Prostate gland (tissue), 2 donors: ENCODE measurements at regions not wholly inside any gene's neighbourhood (a gene's known extent, or its start where the extent isn't known, plus 50 kb on each side); places are given as distances from the start of the nearest gene placed in this dataset.

Source experiments
- DNase-seq: peaks from one replicate; pipeline ENCODE4 v3.0.0-alpha.2; 2019; ENCODE audit warnings: low spot score
- H3K27ac ChIP-seq, 2 donors: fragments of 200-600 bp; sonication (generic); 2 replicates each; pipeline ENCODE4 v1.5.1; 2017 to 2019
- H3K27me3 ChIP-seq: fragments of 200-600 bp; sonication (generic); replicated peaks from 2 replicates; pipeline ENCODE4 v1.5.1; 2019; ENCODE audit not compliant: insufficient read depth
- H3K36me3 ChIP-seq, 2 donors: fragments of 200-600 bp; sonication (generic); 1 replicate in 1 of 2; 2 replicates in 1 of 2; pipeline versions ENCODE4 v1.5.1 to v1.8.1; 2017 to 2019
- H3K4me1 ChIP-seq: fragments of 200-600 bp; sonication (generic); replicated peaks from 2 replicates; pipeline ENCODE4 v1.5.1; 2019
- H3K4me3 ChIP-seq, 2 donors: fragments of 200-600 bp; sonication (generic); 2 replicates each; pipeline ENCODE4 v1.5.1; 2017 to 2019
- H3K9me3 ChIP-seq: fragments of 200-600 bp; sonication (generic); 2 replicates; pipeline ENCODE4 v1.5.1; 2017
- POLR2A ChIP-seq: fragments of 450-650 bp; IDR thresholded peaks from one replicate; pipeline ENCODE4 v1.6.1; 2016; ENCODE audit warnings: antibody characterized with exemption, mild to moderate bottlenecking
- POLR2AphosphoS5 ChIP-seq: sonication (generic); formaldehyde crosslinking; IDR thresholded peaks from one replicate; pipeline ENCODE4 v1.6.1; 2017; ENCODE audit warnings: antibody characterized with exemption
- WGBS: methylation state at CpG from one replicate; pipeline ENCODE4 v1.1.5; 2018; 5-methylcytosine and 5-hydroxymethylcytosine counted together
- intact Hi-C: fragments of 100-400 bp; cut with DNase I; formaldehyde crosslinking; loops from one replicate; pipeline ENCODE4 v1.14.2; 2022
- TF ChIP-seq, protein P1 (sequence below), 4 experiments: fragments of 200-600 bp in 2 of 4; fragments of 450-650 bp in 2 of 4; sonication (generic) in 2 of 4; IDR thresholded peaks; 1 replicate in 3 of 4; 2 replicates in 1 of 4; pipeline ENCODE4 v1.5.1; 2016 to 2019; ENCODE audit warnings: antibody characterized with exemption in 4 of 4, mild to moderate bottlenecking in 2 of 4, moderate library complexity in 2 of 4

DNA sequence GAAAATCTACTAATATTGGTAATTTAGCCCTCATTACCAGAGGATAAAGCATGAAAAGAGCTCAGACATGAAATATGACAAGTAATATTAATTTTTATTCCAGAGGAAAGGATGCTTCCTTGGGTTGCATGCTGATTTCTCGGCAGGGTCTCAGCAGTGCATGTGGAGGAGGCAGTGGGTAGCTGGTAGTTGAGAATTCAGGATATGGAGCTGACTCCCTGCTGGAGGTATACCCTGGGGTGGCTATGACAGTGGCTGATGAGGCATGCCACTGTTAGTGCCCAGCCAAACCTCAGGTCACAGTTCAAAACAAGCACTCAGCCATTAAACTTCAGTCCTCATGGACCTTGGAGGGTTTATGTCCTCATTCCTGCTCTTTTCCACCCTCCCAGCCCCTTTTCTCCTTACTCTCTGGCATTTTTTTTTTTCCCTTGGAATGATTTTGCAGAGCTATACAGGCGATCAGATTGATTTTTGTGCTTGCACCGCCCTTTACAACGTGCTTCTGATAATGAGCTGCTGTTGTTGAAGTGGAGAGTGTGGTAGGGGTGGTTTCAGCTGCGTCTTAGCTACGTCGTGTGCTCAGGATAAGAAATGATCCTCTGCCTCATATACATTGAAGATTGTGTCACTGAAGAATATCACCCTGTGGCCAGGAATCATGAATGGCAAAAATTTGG lies 761.9 kb upstream of the MMS22L start:
- Histone ChIP-seq H3K4me1 (no peaks in the 10 kb centered on the region), H3K27ac (no peak overlapping the region), H3K36me3 (no peaks in the 10 kb centered on the region), H3K9me3 (no peaks in the 10 kb centered on the region), H3K4me3 (no peak overlapping the region), H3K27me3 (no peaks in the 10 kb centered on the region)
- 34% methylated on average over 7 of the region's 7 CpGs for WGBS
- no peak for DNase-seq
- intact Hi-C loops: no loop called here
- TF ChIP-seq POLR2AphosphoS5 (no peak), POLR2A (no peak)
- TF ChIP-seq, protein P1, sequence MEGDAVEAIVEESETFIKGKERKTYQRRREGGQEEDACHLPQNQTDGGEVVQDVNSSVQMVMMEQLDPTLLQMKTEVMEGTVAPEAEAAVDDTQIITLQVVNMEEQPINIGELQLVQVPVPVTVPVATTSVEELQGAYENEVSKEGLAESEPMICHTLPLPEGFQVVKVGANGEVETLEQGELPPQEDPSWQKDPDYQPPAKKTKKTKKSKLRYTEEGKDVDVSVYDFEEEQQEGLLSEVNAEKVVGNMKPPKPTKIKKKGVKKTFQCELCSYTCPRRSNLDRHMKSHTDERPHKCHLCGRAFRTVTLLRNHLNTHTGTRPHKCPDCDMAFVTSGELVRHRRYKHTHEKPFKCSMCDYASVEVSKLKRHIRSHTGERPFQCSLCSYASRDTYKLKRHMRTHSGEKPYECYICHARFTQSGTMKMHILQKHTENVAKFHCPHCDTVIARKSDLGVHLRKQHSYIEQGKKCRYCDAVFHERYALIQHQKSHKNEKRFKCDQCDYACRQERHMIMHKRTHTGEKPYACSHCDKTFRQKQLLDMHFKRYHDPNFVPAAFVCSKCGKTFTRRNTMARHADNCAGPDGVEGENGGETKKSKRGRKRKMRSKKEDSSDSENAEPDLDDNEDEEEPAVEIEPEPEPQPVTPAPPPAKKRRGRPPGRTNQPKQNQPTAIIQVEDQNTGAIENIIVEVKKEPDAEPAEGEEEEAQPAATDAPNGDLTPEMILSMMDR (IDR thresholded peaks at IDR 0.05): no peak

DNA sequence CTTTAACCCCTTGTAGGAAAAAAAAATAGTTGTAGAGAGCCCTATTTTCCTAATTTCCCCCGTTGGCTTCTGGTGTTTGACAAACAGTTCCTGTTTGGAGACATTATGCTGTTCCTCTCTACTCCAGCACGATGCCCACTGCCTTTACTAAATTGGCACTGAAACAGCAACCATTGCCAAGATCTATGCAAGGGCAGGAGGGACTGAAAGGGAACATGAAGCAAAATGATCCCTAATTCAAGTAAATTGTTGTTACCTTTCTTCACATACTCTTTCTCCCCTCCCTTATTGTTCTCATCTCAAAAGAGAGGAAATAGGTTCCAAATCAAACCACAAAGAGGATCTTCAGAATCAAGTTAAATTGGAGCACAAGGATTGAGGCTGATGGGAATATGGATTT lies 764.1 kb upstream of the MMS22L start:
- Histone ChIP-seq H3K27me3 (no peaks in the 10 kb centered on the region), H3K27ac (no peak overlapping the region), H3K36me3 (no peaks in the 10 kb centered on the region), H3K9me3 (no peaks in the 10 kb centered on the region), H3K4me3 (no peak overlapping the region), H3K4me1 (no peaks in the 10 kb centered on the region)
- 49% methylated on average over 2 of the region's 2 CpGs for WGBS
- no peak for DNase-seq
- TF ChIP-seq, protein P1 (IDR thresholded peaks at IDR 0.05): no peak
- TF ChIP-seq POLR2A (no peak), POLR2AphosphoS5 (no peak)
- intact Hi-C loops: no loop called here

DNA sequence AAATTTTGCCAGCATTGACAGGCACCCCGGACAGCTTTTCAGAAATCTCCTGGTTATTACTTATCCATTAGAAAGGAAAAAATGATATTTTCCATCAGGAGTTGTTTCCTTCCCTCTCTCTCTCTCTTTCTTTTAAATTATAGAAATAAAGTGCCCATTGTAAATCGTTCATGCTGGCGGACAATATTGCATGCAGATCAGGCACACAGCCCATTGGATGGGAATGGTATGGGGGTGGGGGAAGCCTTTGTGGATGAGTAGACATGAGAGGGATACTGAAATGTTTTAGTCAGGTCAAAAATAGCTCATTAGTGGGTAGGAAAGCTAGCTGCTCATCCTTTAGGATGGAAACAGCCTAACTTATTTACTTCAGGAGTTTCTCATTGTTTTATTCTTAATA lies 764.9 kb upstream of the MMS22L start:
- no peak for TF ChIP-seq POLR2AphosphoS5
- TF ChIP-seq, protein P1 (IDR thresholded peaks at IDR 0.05): no peak
- no peaks in the 10 kb centered on the region for H3K27me3 ChIP-seq
- WGBS: 84% methylated on average over 3 of the region's 3 CpGs
- H3K9me3 ChIP-seq: no peaks in the 10 kb centered on the region
- no peak overlapping the region for H3K4me3 ChIP-seq
- no peaks in the 10 kb centered on the region for H3K36me3 ChIP-seq
- intact Hi-C loops: no loop called here
- H3K4me1 ChIP-seq: no peaks in the 10 kb centered on the region
- DNase-seq: no peak
- no peak overlapping the region for H3K27ac ChIP-seq

DNA sequence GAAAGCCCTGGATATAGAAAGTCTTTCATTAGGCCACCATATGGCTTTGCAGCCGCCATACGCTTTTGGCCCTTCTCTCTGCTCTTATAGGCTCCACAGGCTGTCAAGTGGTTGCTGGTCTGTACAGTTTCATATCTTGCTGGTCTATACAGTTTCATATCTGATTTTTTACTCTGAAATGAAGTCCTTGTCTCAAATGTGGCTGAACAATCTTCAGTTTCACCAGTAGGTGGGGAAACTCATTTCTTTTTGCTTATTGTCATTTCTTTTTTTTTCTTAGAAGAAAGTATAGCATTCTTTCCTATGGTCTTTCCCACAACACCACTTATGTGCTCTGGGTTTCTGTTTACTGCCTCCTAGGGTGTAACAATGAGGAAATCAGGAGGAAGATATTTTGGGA lies 771.4 kb upstream of the MMS22L start:
- H3K4me1 ChIP-seq: no peaks in the 10 kb centered on the region
- H3K4me3 ChIP-seq: no peak overlapping the region
- no peak for DNase-seq
- no peaks in the 10 kb centered on the region for H3K9me3 ChIP-seq
- intact Hi-C loops: no loop called here
- no peak overlapping the region for H3K27ac ChIP-seq
- TF ChIP-seq, protein P1 (IDR thresholded peaks at IDR 0.05): no peak
- TF ChIP-seq POLR2A (no peak), POLR2AphosphoS5 (no peak)
- no peaks in the 10 kb centered on the region for H3K36me3 ChIP-seq
- H3K27me3 ChIP-seq: no peaks in the 10 kb centered on the region
- WGBS: 89% methylated on average over 2 of the region's 2 CpGs

DNA sequence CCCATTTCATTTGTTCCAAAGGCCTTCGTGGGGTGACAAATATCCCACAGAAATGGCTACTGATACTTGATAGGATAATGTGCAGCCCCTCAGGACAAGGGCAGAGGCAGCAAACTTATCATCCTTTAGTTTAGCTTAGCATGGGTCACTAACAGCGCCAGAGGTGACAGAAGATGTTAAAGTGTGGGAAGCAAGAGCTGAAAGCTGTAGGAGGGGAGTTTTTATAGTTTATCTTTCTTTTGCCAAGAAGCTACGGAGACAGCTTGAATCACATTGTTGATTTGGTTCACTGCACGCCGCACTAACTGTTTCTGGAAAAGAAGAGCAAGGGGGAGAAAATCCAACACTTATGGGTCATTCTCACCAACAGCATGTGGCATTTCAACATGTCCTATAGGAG lies 773.9 kb upstream of the MMS22L start:
- WGBS: 32% methylated on average over 5 of the region's 5 CpGs
- intact Hi-C loops: no loop called here
- H3K27ac ChIP-seq: no peak overlapping the region
- H3K4me1 ChIP-seq: no peaks in the 10 kb centered on the region
- DNase-seq: no peak
- H3K27me3 ChIP-seq: no peaks in the 10 kb centered on the region
- no peak overlapping the region for H3K4me3 ChIP-seq
- no peaks in the 10 kb centered on the region for H3K9me3 ChIP-seq
- TF ChIP-seq, protein P1 (IDR thresholded peaks at IDR 0.05): no peak
- TF ChIP-seq POLR2A (no peak), POLR2AphosphoS5 (no peak)
- H3K36me3 ChIP-seq: no peaks in the 10 kb centered on the region
